Stimulated activated naive CD8-positive, alpha-beta T cell treated with anti-CD3 and anti-CD28 coated beads, Interleukin-15, Interleukin-2, amounts not matched to agents 100 U/mL and 50 U/mL, for 24 hours (primary cell): ENCODE measurements at regions not wholly inside any gene's neighbourhood (a gene's known extent, or its start where the extent isn't known, plus 50 kb on each side); places are given as distances from the start of the nearest gene placed in this dataset.
"Not testable (repeated sequence)": the region's sequence is repeated elsewhere in the genome, so short reads cannot be mapped to it uniquely, and the experiment has no call there.

Experiments used
- ATAC-seq: fragments of 150-1000 bp; cut with Tn5 transposase; one replicate; pipeline ENCODE4 v1.10.0; 2021
- DNase-seq: peaks from one replicate; pipeline ENCODE4 v3.0.0; 2021

DNA sequence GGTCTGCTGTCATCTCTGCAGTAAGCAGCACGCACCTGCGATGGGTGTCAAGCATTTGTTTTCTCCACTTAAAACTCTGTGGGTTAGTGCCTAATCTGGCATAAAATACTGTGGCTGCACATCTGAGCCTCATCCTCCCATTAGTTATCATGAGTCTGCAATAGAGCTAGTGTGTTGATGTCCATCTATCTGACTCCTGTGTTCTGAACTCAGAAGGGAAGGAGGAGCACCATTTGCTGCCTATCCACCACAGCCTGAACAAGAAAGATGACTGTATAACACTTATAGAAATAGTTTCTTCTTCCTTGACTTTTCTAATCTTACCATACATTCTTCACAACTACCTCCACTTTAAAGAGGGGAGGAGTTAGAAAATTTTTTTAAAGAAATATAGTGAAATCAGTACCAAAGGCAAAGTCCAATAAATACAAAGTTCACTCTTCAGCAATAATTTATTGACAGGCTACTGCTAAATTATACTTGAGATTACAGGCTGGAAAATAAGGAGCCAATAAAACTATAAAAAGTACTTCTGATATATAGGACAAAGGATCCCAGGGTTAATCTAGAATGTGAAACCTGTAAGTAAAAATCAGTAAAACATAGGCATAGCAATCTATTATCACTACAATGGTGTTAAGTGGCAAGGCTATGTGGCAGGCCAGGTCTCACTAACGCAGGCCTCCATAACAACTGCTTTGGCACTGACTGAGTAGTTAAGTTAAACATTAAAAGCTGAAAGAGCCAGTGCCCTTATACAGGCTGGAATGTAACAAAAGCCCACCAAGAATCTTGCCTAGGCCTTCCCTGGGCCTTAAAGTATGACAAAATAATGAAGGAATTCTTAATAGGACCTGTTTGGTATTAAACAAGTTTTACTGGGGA lies 70.2 kb downstream of the LGALS9C start:
- DNase-seq, ATAC-seq: not testable (repeated sequence)

DNA sequence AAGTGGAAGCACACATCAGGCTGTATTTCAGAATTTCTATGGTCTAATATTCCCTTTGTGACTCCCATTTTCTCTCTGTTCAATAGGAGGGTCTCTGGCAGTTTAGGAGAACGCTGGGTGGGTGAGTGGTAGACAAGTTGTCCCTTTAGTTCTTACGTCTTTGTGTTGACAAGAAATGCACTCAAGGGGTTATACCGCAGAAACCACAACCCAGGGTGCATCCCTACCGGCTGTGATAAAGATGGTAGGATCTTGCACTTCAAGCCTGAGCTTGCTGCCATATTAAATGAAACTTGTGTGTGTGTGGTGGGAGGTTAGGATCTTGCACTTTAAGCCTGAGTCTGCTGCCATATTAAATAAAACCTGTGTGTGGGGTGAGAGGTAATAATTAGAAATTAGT lies 80.5 kb downstream of the LGALS9C start:
- ATAC-seq, DNase-seq: not testable (repeated sequence)

DNA sequence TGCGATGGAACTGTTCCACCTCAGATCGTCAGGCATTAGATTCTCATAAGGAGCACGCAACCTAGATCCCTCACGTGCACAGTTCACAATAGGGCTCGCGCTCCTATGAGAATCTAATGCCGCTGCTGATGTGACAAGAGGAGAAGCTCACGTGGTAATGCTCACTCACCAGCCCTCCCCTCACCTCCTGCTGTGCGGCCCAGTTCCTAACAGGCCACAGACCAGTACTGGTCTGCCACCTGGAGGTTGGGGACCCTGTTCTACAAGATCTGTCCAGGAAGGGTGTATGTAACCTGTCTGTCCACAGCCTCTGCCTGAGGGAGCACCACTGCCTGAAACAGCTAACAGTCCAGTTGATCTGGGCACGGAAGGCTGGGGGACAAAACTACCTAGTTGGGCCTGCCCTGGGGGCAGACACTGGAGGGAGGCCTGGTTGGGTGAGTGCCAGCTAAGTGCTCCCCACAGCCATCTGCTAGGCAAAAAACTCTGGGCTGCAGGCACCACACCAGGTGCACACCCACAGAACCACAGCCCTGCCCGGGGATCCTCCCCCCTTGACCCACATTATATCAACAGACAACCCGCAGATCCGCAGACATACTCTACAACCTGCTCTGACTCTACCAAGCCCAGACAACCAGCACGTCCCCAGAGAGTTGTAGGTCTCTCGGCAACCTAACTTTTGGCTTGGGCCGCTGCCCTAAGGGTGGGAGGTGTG lies 80.7 kb downstream of the TBC1D28 start:
- DNase-seq, result not testable (repeated sequence)
- peak; percentile 57 for ATAC-seq

DNA sequence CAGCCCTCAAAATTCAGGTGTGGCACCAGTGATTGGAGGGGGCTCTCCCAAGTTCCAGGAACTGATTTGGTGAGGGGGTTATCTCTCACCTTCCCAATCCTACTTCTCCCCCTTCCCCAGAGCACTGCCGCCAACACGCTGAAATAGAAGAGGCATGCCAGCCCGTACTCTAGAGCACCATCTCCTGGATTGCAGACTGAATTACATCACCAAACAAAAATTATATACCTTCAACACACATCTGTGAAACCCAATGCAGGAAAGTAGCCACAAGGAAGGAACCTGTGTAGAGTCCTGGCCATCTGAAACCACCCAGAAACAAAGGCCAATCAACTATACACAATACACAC lies 80.1 kb downstream of the TBC1D28 start:
- peak; percentile 26 for DNase-seq
- ATAC-seq, result peak; percentile 68

DNA sequence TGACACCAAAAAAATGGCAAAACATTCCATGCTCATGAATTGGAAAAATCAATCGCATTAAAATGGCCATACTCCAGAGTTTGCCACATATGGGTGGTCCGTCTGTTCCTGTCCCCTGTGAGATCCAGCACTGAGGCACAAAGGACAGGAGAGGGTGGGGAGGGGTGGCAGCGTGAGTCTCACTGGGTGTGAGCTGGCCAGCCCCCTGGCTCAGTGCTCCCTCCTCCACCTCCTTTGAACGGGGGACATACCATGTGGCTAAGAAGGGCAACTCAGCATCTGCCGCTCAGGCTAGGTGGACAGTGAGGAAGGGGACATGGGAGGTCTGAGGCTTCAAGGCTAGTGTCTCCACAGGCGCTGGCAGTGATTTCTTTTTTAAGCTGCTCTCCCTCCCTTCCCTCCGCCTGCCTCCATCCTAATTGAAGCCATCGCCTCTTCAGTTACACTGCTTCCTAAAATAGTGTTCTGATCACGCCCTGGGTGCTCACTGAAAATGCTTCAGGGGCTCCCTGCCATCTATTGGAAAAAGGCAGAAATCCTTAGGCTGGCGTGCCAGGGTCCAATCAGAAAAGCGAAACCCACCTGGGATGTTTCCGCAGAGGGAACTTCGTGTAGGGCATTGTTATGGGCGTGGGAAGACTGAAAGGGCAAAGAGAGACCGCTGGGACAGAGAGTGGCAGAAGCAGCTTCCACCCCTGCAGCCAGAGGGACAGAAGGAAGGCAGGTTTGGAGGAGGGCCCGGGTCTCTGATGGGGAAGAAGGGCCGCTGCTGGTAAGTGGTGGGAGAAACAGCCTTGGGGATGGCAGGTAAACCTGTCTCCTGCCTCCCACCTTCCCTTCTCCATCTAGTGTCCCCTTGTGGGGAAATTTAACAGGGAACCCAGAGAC lies 75.8 kb downstream of the TBC1D28 start:
- not testable (repeated sequence) for ATAC-seq, DNase-seq

DNA sequence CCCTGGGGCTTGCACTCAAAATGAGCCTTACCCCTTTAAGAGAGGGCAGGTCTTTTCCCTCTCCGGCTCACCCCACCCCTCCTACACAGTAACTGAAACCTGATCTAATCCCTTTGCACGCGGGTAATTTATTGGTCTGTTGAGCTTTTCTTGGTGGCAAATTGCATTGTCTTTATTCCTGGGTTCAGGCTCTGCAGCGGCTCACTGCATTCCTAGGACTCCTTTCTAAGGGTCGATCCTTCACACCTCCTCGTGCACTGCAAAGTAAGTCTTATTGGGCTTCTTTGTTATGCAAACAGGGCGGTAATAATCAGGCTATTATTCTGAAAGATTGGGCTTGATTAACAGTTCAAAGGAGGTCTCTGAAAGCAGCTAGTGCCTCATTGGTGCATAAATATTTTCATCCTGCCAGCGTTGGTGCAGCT lies 74.7 kb downstream of the TBC1D28 start:
- DNase-seq, ATAC-seq: not testable (repeated sequence)

DNA sequence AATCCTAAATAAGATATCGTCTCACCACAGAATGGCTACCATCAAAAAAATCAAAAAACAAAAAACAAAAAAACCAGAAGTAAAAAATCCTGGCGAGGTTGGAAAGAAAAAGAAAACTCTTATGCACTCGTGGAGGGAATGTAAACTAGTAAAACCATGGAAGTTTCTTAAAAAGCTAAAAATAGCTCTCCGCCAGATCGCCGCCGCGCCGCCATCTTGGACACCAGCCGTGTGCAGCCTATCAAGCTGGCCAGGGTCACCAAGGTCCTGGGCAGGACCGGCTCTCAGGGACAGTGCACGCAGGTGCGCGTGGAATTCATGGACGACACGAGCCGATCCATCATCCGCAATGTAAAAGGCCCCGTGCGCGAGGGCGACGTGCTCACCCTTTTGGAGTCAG lies 71.7 kb downstream of the TBC1D28 start:
- DNase-seq, ATAC-seq: not testable (repeated sequence)

DNA sequence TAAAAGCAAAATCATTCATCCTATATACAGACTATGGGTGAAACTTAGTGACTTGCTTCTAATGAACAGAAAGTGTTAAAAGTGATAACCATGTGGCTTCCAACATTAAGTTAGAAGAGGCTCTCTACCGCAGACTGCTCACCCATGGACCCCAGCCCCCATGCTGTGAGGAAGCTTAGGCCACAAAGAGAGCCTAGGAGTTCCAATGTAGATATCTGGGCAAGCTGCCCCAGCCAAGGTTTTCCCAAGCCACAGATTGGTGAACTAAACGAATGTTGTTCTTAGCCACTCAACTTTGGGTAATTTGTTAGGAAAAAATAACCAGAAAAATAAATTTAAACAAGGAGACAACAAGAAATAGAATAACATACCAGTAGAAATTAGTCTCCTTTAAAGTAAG lies 70.1 kb downstream of the TBC1D28 start:
- DNase-seq, ATAC-seq: not testable (repeated sequence)
